ENCODE measurements at regions not wholly inside any gene's neighbourhood (a gene's known extent, or its start where the extent isn't known, plus 50 kb on each side); places are given as distances from the start of the nearest gene placed in this dataset.

DNA sequence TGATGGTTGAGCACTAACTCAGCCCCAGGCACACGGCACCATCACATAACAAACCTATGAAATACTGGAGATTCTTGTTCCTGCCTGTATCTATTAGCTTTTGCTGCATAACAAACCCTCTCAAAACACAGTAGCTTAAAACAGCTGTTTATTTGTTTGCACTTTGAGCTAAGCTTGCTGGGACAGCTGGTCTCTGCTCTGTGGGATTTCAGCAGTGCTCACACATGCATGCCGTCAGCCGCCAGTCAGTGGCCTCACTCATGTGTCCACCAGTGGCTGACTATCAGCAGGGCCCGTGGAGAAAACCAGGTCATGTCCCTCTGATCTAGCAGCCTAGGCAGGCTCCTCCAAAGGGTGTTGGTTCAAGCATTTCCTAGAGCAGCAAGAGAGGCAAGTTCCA lies 52.8 kb upstream of the RAB12 start:
- TF ChIP-seq CTCF (IDR thresholded peaks at IDR 0.05; ENCODE audit: low read depth, low read length, poor library complexity, severe bottlenecking) (no peak), EZH2phosphoT487 (IDR thresholded peaks at IDR 0.05; ENCODE audit: borderline replicate concordance, low read length) (no peak)

Measured in DOHH2 (cell line).